ENCODE measurements at regions not wholly inside any gene's neighbourhood (a gene's known extent, or its start where the extent isn't known, plus 50 kb on each side); places are given as distances from the start of the nearest gene placed in this dataset.
"Not testable (repeated sequence)": the region's sequence is repeated elsewhere in the genome, so short reads cannot be mapped to it uniquely, and the experiment has no call there.

GRCh38 chr6:10078581-10078980, 336.3 kb downstream of the TFAP2A start:
- ATAC-seq, result no peak
- Histone ChIP-seq H3K9me3 (ENCODE audit: control insufficient read depth in 1 of 2, insufficient read depth in 1 of 2, low read depth in 1 of 2, low read length in 2 of 2) (no peaks in the 10 kb centered on the region), H3K4me3 (replicated peaks in 1 of 2; ENCODE audit: low read depth in 1 of 2, low read length in 2 of 2) (no peak overlapping the region), H3K4me2 (ENCODE audit: low read length) (no peak overlapping the region), H3K79me2 (ENCODE audit: insufficient read depth, low read length) (no peaks in the 10 kb centered on the region), H4K20me1 (ENCODE audit: insufficient read depth) (no peaks in the 10 kb centered on the region), H3K36me3 (ENCODE audit: control insufficient read depth in 1 of 2, insufficient read depth in 2 of 2, low read length in 2 of 2) (no peaks in the 10 kb centered on the region), H2AFZ (ENCODE audit: low read depth, low read length, poor library complexity, severe bottlenecking) (no peak overlapping the region), H3K9me2 (ENCODE audit: insufficient read depth) (no peaks in the 10 kb centered on the region), H3K27ac (ENCODE audit: low read depth, low read length) (no peak overlapping the region), H3K9ac (ENCODE audit: low read length) (no peak overlapping the region), H3K27me3 (ENCODE audit: insufficient read depth, low read length) (no peaks in the 10 kb centered on the region), H3K4me1 (ENCODE audit: control insufficient read depth in 1 of 2, insufficient read depth in 2 of 2, low read length in 2 of 2) (no peaks in the 10 kb centered on the region)
- DNase-seq (ENCODE audit: low read depth, low spot score), result no peak
- TF ChIP-seq YY1 (IDR thresholded peaks at IDR 0.05; ENCODE audit: extremely low read depth, insufficient replicate concordance, low read depth, low read length), result no peak
- TF ChIP-seq TCF7L2 (IDR thresholded peaks at IDR 0.05; ENCODE audit: borderline replicate concordance, extremely low read depth, insufficient read depth, insufficient read length), result no peak
- TF ChIP-seq FOSL1 (IDR thresholded peaks at IDR 0.05; ENCODE audit: low read depth), result no peak
- TF ChIP-seq CTCF (IDR thresholded peaks at IDR 0.05 in 2 of 3, conservative IDR thresholded peaks at IDR 0.05 in 1 of 3; ENCODE audit: borderline replicate concordance in 1 of 3, insufficient read depth in 1 of 3, low read depth in 2 of 3, low read length in 2 of 3), result no peak
- no peak for TF ChIP-seq EGR1 (IDR thresholded peaks at IDR 0.05; ENCODE audit: low read depth)
- TF ChIP-seq ZBTB33 (IDR thresholded peaks at IDR 0.05; ENCODE audit: extremely low read depth, insufficient replicate concordance, low read length), result no peak
- TF ChIP-seq CBX3 (IDR thresholded peaks at IDR 0.05; ENCODE audit: low read depth), result no peak
- no peak for TF ChIP-seq RAD21 (IDR thresholded peaks at IDR 0.05; ENCODE audit: low read depth)
- no peak for TF ChIP-seq POLR2AphosphoS5 (IDR thresholded peaks at IDR 0.05; ENCODE audit: low read depth, low read length)
- RAD21 ChIA-PET (ENCODE audit: low non-redundant PET in 1 of 2, low total read pairs in 2 of 2, uncharacterized antibody in 2 of 2, unreplicated experiment in 2 of 2), result no interaction called here
- CTCF ChIA-PET, result no interaction called here
- intact Hi-C loops (cut with micrococcal nuclease), result no loop called here
- no TSS peak for BruUV-seq (replicated peaks)
- POLR2A ChIA-PET, result no interaction called here

GRCh38 chr6:10074726-10075125, 340.1 kb downstream of the TFAP2A start:
- H3K27me3 ChIP-seq (ENCODE audit: insufficient read depth, low read length); H2AFZ ChIP-seq (ENCODE audit: low read depth, low read length, poor library complexity, severe bottlenecking); H3K79me2 ChIP-seq (ENCODE audit: insufficient read depth, low read length); RAD21 ChIA-PET (ENCODE audit: low non-redundant PET in 1 of 2, low total read pairs in 2 of 2, uncharacterized antibody in 2 of 2, unreplicated experiment in 2 of 2); H3K9me2 ChIP-seq (ENCODE audit: insufficient read depth); ATAC-seq; H3K27ac ChIP-seq (ENCODE audit: low read depth, low read length); H3K9ac ChIP-seq (ENCODE audit: low read length); H3K4me1 ChIP-seq (ENCODE audit: control insufficient read depth in 1 of 2, insufficient read depth in 2 of 2, low read length in 2 of 2); intact Hi-C loops (cut with micrococcal nuclease); H3K36me3 ChIP-seq (ENCODE audit: control insufficient read depth in 1 of 2, insufficient read depth in 2 of 2, low read length in 2 of 2); H3K4me3 ChIP-seq (replicated peaks in 1 of 2; ENCODE audit: low read depth in 1 of 2, low read length in 2 of 2); DNase-seq (ENCODE audit: low read depth, low spot score); H3K9me3 ChIP-seq (ENCODE audit: control insufficient read depth in 1 of 2, insufficient read depth in 1 of 2, low read depth in 1 of 2, low read length in 2 of 2); POLR2A ChIA-PET; CTCF ChIA-PET; H4K20me1 ChIP-seq (ENCODE audit: insufficient read depth); BruUV-seq (replicated peaks); H3K4me2 ChIP-seq (ENCODE audit: low read length): not testable (repeated sequence)
